Panc1 (cell line): ENCODE measurements at regions not wholly inside any gene's neighbourhood (a gene's known extent, or its start where the extent isn't known, plus 50 kb on each side); places are given as distances from the start of the nearest gene placed in this dataset.

ENCODE experiments used
- ATAC-seq: fragments of 200-7000 bp; cut with Tn5 transposase; 2 replicates; pipeline ENCODE4 v1.9.1; 2020; ENCODE audit warnings: mild to moderate bottlenecking, moderate library complexity
- BruUV-seq: library from RNA; stranded (reverse); fragments of 400-500 nt; replicated peaks from 2 replicates; lab custom pipeline; 2021; lab: Mats Ljungman, UMichigan
- CTCF ChIA-PET: fragments of 300-600 bp; sonication (Branson Sonifier 250); formaldehyde crosslinking; loops from one replicate; lab custom pipeline; 2022; ENCODE audit warnings: antibody characterized with exemption; lab: Charles Lee
- POLR2A ChIA-PET: fragments of 300-600 bp; sonication (Branson Sonifier 250); formaldehyde crosslinking; loops from one replicate; lab custom pipeline; 2022; ENCODE audit warnings: antibody characterized with exemption; lab: Charles Lee
- DNase-seq: peaks from one replicate; pipeline ENCODE4 v3.0.0-alpha.2; 2010; ENCODE audit warnings: low read depth, low spot score
- H3K27ac ChIP-seq: 2 replicates; pipeline ENCODE4 v1.5.1; 2011; ENCODE audit warnings: mild to moderate bottlenecking, low read length, inconsistent platforms
- H3K27me3 ChIP-seq: fragments of 200-500 bp; sonication (Bioruptor generic); 2 replicates; pipeline ENCODE4 v1.6.0; 2014; ENCODE audit warnings: low read length, inconsistent platforms; ENCODE audit not compliant: control insufficient read depth, insufficient read depth
- H3K36me3 ChIP-seq: fragments of 200-500 bp; sonication (Bioruptor generic); 2 replicates; pipeline ENCODE4 v1.5.1; 2014; ENCODE audit warnings: inconsistent platforms, mild to moderate bottlenecking, low read length, moderate library complexity; ENCODE audit not compliant: control insufficient read depth, insufficient read depth
- H3K4me1 ChIP-seq: 2 replicates; pipeline ENCODE4 v1.5.1; 2011; ENCODE audit warnings: inconsistent platforms, mild to moderate bottlenecking, low read length, moderate library complexity; ENCODE audit not compliant: control insufficient read depth, insufficient read depth
- H3K4me3 ChIP-seq, 2 experiments: 2 replicates each; pipeline ENCODE4 v1.5.1; 2011 to 2012; ENCODE audit warnings: low read depth in 2 of 2, low read length in 2 of 2, mild to moderate bottlenecking in 2 of 2, inconsistent platforms in 1 of 2, moderate library complexity in 1 of 2
- H3K9me3 ChIP-seq: fragments of 200-500 bp; sonication (Bioruptor generic); 2 replicates; pipeline ENCODE4 v1.5.1; 2014; ENCODE audit warnings: low read depth, mild to moderate bottlenecking, inconsistent platforms, low read length, moderate library complexity; ENCODE audit not compliant: control insufficient read depth, insufficient read depth
- POLR2AphosphoS5 ChIP-seq: IDR thresholded peaks from 2 replicates; pipeline ENCODE4 v1.6.1; 2012; ENCODE audit warnings: mild to moderate bottlenecking, low read depth, low read length, moderate library complexity
- SIN3A ChIP-seq: IDR thresholded peaks from 2 replicates; pipeline ENCODE4 v1.6.1; 2012; ENCODE audit warnings: low read depth, mild to moderate bottlenecking, low read length, moderate library complexity, borderline replicate concordance; ENCODE audit not compliant: insufficient read depth
- TCF7L2 ChIP-seq: IDR thresholded peaks from 2 replicates; pipeline ENCODE4 v1.6.1; 2011; ENCODE audit warnings: mild to moderate bottlenecking, low read depth, low read length, inconsistent platforms
- in situ Hi-C: cut with HindIII; loops from 2 replicates; pipeline ENCODE4 v1.10.0; 2016; ENCODE audit warnings: low sequenced_read_pairs, low pct_unique_long_range_greater_than_20kb
- intact Hi-C: fragments of 100-400 bp; cut with micrococcal nuclease; formaldehyde crosslinking; loops from one replicate; pipeline ENCODE4 v1.10.0; 2022; ENCODE audit not compliant: unreplicated experiment
- TF ChIP-seq, protein P1 (sequence below), 2 experiments: IDR thresholded peaks; 2 replicates each; pipeline ENCODE4 v1.6.1; 2011 to 2012; ENCODE audit warnings: low read depth in 2 of 2, control low read depth in 1 of 2, low read length in 1 of 2, mild to moderate bottlenecking in 1 of 2, moderate library complexity in 1 of 2; ENCODE audit not compliant: insufficient read depth in 1 of 2
- TF ChIP-seq, protein P2 (sequence below): fragments of 450-650 bp; IDR thresholded peaks from 2 replicates; pipeline ENCODE4 v1.5.1; 2017; ENCODE audit warnings: mild to moderate bottlenecking

DNA sequence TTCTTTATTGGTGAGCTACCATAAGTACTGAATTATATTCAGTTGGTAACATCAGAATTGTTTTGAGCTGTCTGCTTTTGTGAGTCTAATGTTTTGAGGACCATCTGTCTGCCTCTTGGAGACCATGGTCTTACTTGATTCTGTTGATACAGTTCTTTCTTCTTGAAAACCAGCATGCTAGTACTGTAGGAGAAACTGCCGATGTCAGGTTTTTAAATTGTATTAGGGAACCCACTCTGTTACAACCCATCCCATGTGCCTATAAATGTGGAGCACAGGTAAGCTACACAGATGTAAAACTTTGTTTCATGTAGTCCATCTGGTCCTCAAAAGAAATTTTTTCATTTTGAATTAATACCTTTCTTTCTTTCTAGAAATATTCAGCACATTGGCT is 103.4 kb upstream of the DMRTA1 start:
- H3K36me3 ChIP-seq, result no peaks in the 10 kb centered on the region; the same call in 1 of the 2 replicates
- TF ChIP-seq, protein P1, sequence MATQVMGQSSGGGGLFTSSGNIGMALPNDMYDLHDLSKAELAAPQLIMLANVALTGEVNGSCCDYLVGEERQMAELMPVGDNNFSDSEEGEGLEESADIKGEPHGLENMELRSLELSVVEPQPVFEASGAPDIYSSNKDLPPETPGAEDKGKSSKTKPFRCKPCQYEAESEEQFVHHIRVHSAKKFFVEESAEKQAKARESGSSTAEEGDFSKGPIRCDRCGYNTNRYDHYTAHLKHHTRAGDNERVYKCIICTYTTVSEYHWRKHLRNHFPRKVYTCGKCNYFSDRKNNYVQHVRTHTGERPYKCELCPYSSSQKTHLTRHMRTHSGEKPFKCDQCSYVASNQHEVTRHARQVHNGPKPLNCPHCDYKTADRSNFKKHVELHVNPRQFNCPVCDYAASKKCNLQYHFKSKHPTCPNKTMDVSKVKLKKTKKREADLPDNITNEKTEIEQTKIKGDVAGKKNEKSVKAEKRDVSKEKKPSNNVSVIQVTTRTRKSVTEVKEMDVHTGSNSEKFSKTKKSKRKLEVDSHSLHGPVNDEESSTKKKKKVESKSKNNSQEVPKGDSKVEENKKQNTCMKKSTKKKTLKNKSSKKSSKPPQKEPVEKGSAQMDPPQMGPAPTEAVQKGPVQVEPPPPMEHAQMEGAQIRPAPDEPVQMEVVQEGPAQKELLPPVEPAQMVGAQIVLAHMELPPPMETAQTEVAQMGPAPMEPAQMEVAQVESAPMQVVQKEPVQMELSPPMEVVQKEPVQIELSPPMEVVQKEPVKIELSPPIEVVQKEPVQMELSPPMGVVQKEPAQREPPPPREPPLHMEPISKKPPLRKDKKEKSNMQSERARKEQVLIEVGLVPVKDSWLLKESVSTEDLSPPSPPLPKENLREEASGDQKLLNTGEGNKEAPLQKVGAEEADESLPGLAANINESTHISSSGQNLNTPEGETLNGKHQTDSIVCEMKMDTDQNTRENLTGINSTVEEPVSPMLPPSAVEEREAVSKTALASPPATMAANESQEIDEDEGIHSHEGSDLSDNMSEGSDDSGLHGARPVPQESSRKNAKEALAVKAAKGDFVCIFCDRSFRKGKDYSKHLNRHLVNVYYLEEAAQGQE (IDR thresholded peaks at IDR 0.05; ENCODE audit: insufficient read depth in 1 of 2, low read depth in 2 of 2, low read length in 1 of 2), result no peak
- no peak for TF ChIP-seq TCF7L2
- no peak for TF ChIP-seq SIN3A
- TF ChIP-seq, protein P2, sequence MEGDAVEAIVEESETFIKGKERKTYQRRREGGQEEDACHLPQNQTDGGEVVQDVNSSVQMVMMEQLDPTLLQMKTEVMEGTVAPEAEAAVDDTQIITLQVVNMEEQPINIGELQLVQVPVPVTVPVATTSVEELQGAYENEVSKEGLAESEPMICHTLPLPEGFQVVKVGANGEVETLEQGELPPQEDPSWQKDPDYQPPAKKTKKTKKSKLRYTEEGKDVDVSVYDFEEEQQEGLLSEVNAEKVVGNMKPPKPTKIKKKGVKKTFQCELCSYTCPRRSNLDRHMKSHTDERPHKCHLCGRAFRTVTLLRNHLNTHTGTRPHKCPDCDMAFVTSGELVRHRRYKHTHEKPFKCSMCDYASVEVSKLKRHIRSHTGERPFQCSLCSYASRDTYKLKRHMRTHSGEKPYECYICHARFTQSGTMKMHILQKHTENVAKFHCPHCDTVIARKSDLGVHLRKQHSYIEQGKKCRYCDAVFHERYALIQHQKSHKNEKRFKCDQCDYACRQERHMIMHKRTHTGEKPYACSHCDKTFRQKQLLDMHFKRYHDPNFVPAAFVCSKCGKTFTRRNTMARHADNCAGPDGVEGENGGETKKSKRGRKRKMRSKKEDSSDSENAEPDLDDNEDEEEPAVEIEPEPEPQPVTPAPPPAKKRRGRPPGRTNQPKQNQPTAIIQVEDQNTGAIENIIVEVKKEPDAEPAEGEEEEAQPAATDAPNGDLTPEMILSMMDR, result no peak
- no peak for TF ChIP-seq POLR2AphosphoS5
- in situ Hi-C loops (no loop called here), intact Hi-C loops (no loop called here)
- H3K9me3 ChIP-seq, result no peaks in the 10 kb centered on the region; the same call in 1 of the 2 replicates
- H3K27ac ChIP-seq, result no peak overlapping the region
- no peaks in the 10 kb centered on the region for H3K27me3 ChIP-seq
- POLR2A ChIA-PET, result no interaction called here
- CTCF ChIA-PET, result no interaction called here
- DNase-seq, result no peak
- ATAC-seq, result no peak
- no TSS peak for BruUV-seq
- no peaks in the 10 kb centered on the region for H3K4me1 ChIP-seq
- no peak overlapping the region for H3K4me3 ChIP-seq

DNA sequence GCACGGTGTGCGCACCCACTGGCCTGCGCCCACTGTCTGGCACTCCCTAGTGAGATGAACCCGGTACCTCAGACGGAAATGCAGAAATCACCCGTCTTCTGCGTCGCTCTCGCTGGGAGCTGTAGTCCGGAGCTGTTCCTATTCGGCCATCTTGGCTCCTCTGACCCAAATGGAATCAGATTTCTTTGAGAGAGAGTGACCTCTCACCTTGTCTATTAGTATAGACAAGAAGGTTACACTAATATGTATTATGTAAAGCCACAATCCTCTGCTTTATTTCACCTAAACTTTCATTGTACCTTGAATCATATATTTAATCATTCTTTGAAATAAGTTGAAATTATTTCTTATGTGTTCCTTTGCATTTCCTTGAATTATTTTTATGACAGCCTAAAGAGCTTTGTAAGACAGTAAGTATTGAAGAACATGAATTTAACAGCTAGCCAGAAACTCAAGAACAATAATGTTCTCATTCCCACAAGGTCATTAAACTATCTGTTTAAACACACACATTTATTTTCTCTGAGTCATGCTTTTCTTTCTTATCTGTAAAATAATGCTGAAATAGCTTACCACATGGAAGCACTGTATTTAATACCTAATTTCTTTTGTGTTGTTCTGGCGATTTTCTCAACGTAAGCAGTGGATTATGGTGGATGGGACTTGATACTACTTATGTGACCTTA is 91.8 kb upstream of the DMRTA1 start:
- in situ Hi-C loops (no loop called here), intact Hi-C loops (no loop called here)
- Histone ChIP-seq H3K4me1 (no peaks in the 10 kb centered on the region), H3K27me3 (no peaks in the 10 kb centered on the region), H3K36me3 (peaks cover 11% of the 10 kb centered on the region), H3K4me3 (no peak overlapping the region), H3K9me3 (peaks cover 20% of the 10 kb centered on the region; the same call in 1 of the 2 replicates), H3K27ac (no peak overlapping the region)
- TF ChIP-seq POLR2AphosphoS5 (no peak), TCF7L2 (no peak), SIN3A (no peak)
- TF ChIP-seq, protein P1 (IDR thresholded peaks at IDR 0.05; ENCODE audit: insufficient read depth in 1 of 2, low read depth in 2 of 2, low read length in 1 of 2), result no peak
- TF ChIP-seq, protein P2, result no peak
- no TSS peak for BruUV-seq
- ChIA-PET POLR2A (no interaction called here), CTCF (no interaction called here)
- DNase-seq (no peak), ATAC-seq (no peak)
